WI38 (cell line): ENCODE measurements at regions not wholly inside any gene's neighbourhood (a gene's known extent, or its start where the extent isn't known, plus 50 kb on each side); places are given as distances from the start of the nearest gene placed in this dataset.

Experiments
- H3K4me3 ChIP-seq: 2 replicates; pipeline ENCODE4 v1.5.1; 2011; ENCODE audit warnings: low read depth, mild to moderate bottlenecking, control low read depth, low read length
- TF ChIP-seq, protein P1 (sequence below): IDR thresholded peaks from 2 replicates; pipeline ENCODE4 v1.5.1; 2012; ENCODE audit warnings: low read depth, mild to moderate bottlenecking, control low read depth, low read length

GRCh38 chr5:164972973-164973372 lies 1467.6 kb downstream of the MAT2B start:
- no peak overlapping the region for H3K4me3 ChIP-seq
- TF ChIP-seq, protein P1, sequence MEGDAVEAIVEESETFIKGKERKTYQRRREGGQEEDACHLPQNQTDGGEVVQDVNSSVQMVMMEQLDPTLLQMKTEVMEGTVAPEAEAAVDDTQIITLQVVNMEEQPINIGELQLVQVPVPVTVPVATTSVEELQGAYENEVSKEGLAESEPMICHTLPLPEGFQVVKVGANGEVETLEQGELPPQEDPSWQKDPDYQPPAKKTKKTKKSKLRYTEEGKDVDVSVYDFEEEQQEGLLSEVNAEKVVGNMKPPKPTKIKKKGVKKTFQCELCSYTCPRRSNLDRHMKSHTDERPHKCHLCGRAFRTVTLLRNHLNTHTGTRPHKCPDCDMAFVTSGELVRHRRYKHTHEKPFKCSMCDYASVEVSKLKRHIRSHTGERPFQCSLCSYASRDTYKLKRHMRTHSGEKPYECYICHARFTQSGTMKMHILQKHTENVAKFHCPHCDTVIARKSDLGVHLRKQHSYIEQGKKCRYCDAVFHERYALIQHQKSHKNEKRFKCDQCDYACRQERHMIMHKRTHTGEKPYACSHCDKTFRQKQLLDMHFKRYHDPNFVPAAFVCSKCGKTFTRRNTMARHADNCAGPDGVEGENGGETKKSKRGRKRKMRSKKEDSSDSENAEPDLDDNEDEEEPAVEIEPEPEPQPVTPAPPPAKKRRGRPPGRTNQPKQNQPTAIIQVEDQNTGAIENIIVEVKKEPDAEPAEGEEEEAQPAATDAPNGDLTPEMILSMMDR: no peak

- TF ChIP-seq, protein P1: no peak
- no peak overlapping the region for H3K4me3 ChIP-seq
Measured at GRCh38 chr5:164975986-164976385, 1470.6 kb downstream of the MAT2B start.

DNA sequence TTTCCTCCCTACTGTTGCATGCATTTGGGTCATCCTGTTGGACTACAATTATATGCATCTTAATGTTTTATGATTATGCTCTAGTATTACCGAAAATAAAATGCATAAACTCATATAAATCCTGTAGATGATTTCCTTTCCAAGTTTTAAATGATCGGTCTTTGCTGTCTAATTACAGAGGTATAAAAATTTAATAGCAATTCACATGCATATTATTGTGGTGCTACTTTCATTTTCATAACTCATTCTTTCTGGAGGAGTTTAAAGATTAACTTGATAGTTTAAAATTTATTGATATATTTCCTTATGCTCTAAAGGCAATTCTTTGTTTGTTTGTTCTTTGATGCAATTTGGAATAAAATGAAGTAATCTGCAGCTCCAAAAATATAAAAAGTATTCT lies 1475.1 kb downstream of the MAT2B start:
- TF ChIP-seq, protein P1: no peak
- H3K4me3 ChIP-seq: no peak overlapping the region

DNA sequence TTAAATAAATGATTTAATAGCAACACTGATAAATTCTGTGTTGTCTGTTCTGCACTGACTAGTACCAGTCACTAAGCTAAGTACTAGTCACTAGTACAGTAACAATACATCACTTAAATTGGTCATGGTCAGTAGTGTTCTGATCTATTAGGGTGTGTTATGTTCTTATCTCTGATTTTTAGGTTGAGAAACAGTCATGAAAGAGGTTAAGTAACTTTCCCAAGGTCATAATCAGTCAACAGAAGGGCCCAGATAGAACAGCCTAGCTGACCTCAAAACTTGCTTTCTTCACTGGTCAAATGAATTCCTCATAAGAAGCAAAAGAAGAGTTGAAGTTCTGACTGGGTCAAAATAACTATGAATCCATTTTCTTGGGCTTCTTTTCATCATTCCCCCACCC lies 1492.7 kb downstream of the MAT2B start:
- H3K4me3 ChIP-seq: no peak overlapping the region
- TF ChIP-seq, protein P1: no peak

DNA sequence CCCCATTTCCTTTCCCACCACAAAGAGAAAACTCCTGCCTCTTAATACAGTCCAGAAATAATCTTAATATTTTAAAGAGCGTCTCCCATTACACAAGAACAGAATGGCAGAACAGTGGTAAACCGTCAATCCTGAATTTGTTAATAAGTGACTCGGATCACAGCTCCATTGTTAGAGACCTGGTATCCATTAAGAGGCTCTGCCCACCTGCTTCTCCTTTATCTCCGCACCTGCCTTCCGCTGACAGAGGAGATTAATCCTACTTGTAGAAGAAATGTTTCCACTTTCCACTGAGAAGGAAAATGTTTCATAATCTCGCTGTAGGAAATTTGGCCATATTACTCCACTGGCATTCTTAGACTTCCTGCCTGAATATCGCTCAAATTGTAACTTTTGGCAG lies 1493.2 kb downstream of the MAT2B start:
- no peak overlapping the region for H3K4me3 ChIP-seq
- TF ChIP-seq, protein P1: no peak

DNA sequence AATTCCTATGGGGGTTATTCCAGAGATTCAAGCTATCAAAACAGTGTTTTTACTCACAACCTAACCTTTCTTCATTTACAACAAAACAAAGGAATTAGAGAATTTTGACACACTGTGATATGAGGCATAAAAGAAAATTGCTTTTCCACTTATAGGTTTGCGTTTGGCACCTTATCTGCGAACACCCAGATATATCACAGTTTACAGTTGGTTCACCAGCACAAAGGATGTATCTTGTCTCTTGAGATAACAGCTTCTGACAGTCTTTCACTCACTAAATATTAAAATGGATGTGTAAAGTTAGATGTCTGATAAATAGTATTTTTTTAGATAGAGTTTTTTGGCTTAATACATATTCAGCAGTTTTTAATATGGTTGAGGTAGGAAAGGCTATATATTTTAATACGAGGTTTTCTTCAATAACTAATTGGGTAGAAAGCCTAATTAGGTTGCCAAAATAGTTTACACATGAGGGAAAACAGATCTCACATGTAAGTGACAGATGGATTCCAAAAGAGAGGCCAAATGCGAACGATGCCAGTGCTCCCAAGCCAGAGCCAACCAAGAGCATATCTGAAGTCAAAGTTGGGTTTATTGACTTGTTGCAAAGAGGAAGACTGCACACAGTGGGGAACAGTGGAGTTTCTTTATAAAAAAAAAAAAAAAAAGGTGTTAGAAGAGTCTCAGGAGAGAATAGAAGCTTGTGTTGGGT lies 1495.2 kb downstream of the MAT2B start:
- no peak overlapping the region for H3K4me3 ChIP-seq
- TF ChIP-seq, protein P1: no peak

- no peak overlapping the region for H3K4me3 ChIP-seq
- TF ChIP-seq, protein P1: no peak
Measured at GRCh38 chr5:165003283-165003682, 1497.9 kb downstream of the MAT2B start.
